Upper lobe of left lung (tissue), 6 donors: ENCODE measurements at regions not wholly inside any gene's neighbourhood (a gene's known extent, or its start where the extent isn't known, plus 50 kb on each side); places are given as distances from the start of the nearest gene placed in this dataset.
"Not testable (repeated sequence)": the region's sequence is repeated elsewhere in the genome, so short reads cannot be mapped to it uniquely, and the experiment has no call there.

Experiments
- ATAC-seq, 2 donors: fragments of 200-7000 bp; cut with Tn5 transposase; one replicate each; pipeline ENCODE4 v1.9.1; 2022; ENCODE audit warnings: mild to moderate bottlenecking in 2 of 2, moderate library complexity in 2 of 2; ENCODE audit not compliant: low FRiP score in 2 of 2
- DNase-seq, 2 donors: peaks; one replicate each; pipeline ENCODE4 v3.0.0-alpha.2; 2019 to 2020
- H3K27ac ChIP-seq, 4 donors: fragments of 200-600 bp; sonication (generic); one replicate each; pipeline ENCODE4 v1.5.1; 2016 to 2019
- H3K27me3 ChIP-seq, 4 donors: fragments of 200-600 bp; sonication (generic); one replicate each; pipeline ENCODE4 v1.5.1; 2017 to 2019
- H3K36me3 ChIP-seq, 4 donors: fragments of 200-600 bp; sonication (generic); one replicate each; pipeline ENCODE4 v1.5.1; 2016 to 2019
- H3K4me1 ChIP-seq, 4 donors: fragments of 200-600 bp; sonication (generic); one replicate each; pipeline ENCODE4 v1.5.1; 2018 to 2019
- H3K4me3 ChIP-seq, 4 donors: fragments of 200-600 bp; sonication (generic); one replicate each; pipeline ENCODE4 v1.5.1; 2017 to 2019; ENCODE audit warnings: mild to moderate bottlenecking in 2 of 4, moderate library complexity in 1 of 4
- H3K9me3 ChIP-seq, 4 donors: fragments of 200-600 bp; sonication (generic); one replicate each; pipeline ENCODE4 v1.5.1; 2018 to 2019
- EP300 ChIP-seq, 4 donors: sonication (generic); formaldehyde crosslinking; IDR thresholded peaks; one replicate each; pipeline ENCODE4 v1.5.1; 2017; ENCODE audit warnings: antibody characterized with exemption in 4 of 4, control low read depth in 2 of 4
- POLR2A ChIP-seq, 4 donors: fragments of 450-650 bp; IDR thresholded peaks; one replicate each; pipeline ENCODE4 v1.5.1; 2016 to 2017; ENCODE audit warnings: antibody characterized with exemption in 4 of 4, mild to moderate bottlenecking in 2 of 4
- POLR2AphosphoS5 ChIP-seq, 2 donors: sonication (generic); formaldehyde crosslinking; IDR thresholded peaks; one replicate each; pipeline ENCODE4 v1.5.1; 2017; ENCODE audit warnings: antibody characterized with exemption in 2 of 2
- WGBS, 2 donors: methylation state at CpG; one replicate each; pipeline ENCODE4 v1.1.5; 2017 to 2018; 5-methylcytosine and 5-hydroxymethylcytosine counted together
- TF ChIP-seq, protein P1 (sequence below), 6 experiments: fragments of 450-650 bp in 4 of 6; fragments of 200-600 bp in 2 of 6; sonication (generic) in 2 of 6; IDR thresholded peaks; one replicate each; pipeline ENCODE4 v1.5.1; 2016 to 2019; ENCODE audit warnings: antibody characterized with exemption in 6 of 6
- donor health status: DM: no; HTN: no; CAD: no; lungs with moderate emphysema.
- donor health status: DM: no; HTN: yes; CAD: no; lungs with severe emphysema.

DNA sequence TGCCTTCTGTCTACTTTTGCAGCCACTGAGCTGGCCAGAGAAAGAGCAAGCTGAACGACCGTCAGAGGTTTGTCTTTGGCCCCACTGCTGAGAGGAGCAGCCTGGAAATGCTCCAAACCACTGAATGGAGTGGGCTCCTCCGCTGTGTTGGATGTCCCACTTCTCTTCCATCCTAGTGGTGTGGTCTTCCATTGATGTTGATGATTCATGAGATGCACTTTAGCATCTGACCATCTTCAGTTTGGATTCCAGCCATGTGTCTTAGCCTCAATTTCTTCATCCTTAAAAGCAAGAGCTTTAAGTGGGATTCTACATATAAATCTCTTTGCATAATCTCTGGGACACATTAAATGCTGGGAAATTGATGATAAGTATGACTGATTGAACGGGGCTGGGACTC, 276.9 kb downstream of the SIPA1L2 start:
- ATAC-seq: peak in 1 of 2 donors; percentile 21
- 61 to 78% methylated on average over 4 of the region's 4 CpGs for WGBS, 2 donors
- no peak for DNase-seq

DNA sequence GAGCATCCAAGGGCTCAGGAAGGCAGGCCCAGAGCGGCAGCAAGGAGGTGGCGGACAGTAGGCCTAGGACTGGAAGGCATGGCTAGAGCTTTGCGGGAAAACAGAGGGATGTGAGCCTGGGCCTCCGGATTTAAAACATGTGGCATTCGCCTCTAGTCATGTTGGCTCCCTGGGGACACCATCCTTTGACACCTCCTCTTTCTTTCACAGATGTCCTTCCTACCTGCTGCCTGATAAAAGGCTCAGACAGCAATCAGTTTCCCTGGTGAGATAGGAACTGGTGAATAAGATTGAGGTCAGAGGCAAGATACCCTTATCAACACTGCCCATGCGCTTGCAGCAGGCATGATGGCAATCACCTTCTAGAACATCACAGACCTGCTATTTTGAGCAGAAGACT, 277.6 kb downstream of the SIPA1L2 start:
- Histone ChIP-seq H3K4me1 (no peaks in the 10 kb centered on the region), H3K4me3 (no peak overlapping the region), H3K36me3 (no peaks in the 10 kb centered on the region), H3K9me3 (no peaks in the 10 kb centered on the region), H3K27ac (no peak overlapping the region), H3K27me3 (no peaks in the 10 kb centered on the region)
- DNase-seq: no peak
- no peak for ATAC-seq
- WGBS, 2 donors: 90 to 95% methylated on average over 6 of the region's 6 CpGs
- TF ChIP-seq EP300 (IDR thresholded peaks at IDR 0.05): no peak
- TF ChIP-seq, protein P1, sequence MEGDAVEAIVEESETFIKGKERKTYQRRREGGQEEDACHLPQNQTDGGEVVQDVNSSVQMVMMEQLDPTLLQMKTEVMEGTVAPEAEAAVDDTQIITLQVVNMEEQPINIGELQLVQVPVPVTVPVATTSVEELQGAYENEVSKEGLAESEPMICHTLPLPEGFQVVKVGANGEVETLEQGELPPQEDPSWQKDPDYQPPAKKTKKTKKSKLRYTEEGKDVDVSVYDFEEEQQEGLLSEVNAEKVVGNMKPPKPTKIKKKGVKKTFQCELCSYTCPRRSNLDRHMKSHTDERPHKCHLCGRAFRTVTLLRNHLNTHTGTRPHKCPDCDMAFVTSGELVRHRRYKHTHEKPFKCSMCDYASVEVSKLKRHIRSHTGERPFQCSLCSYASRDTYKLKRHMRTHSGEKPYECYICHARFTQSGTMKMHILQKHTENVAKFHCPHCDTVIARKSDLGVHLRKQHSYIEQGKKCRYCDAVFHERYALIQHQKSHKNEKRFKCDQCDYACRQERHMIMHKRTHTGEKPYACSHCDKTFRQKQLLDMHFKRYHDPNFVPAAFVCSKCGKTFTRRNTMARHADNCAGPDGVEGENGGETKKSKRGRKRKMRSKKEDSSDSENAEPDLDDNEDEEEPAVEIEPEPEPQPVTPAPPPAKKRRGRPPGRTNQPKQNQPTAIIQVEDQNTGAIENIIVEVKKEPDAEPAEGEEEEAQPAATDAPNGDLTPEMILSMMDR (IDR thresholded peaks at IDR 0.05): no peak
- no peak for TF ChIP-seq POLR2AphosphoS5 (IDR thresholded peaks at IDR 0.05)
- no peak for TF ChIP-seq POLR2A (IDR thresholded peaks at IDR 0.05)

More for the DNA sequence above, 276.9 kb downstream of the SIPA1L2 start:
- no peaks in the 10 kb centered on the region for H3K9me3 ChIP-seq
- H3K27me3 ChIP-seq: no peaks in the 10 kb centered on the region
- TF ChIP-seq EP300 (IDR thresholded peaks at IDR 0.05): no peak
- TF ChIP-seq POLR2AphosphoS5 (IDR thresholded peaks at IDR 0.05): no peak
- TF ChIP-seq, protein P1 (IDR thresholded peaks at IDR 0.05): no peak
- no peak for TF ChIP-seq POLR2A (IDR thresholded peaks at IDR 0.05)
- H3K4me1 ChIP-seq: no peaks in the 10 kb centered on the region
- H3K4me3 ChIP-seq: no peak overlapping the region
- H3K27ac ChIP-seq: no peak overlapping the region
- no peaks in the 10 kb centered on the region for H3K36me3 ChIP-seq

DNA sequence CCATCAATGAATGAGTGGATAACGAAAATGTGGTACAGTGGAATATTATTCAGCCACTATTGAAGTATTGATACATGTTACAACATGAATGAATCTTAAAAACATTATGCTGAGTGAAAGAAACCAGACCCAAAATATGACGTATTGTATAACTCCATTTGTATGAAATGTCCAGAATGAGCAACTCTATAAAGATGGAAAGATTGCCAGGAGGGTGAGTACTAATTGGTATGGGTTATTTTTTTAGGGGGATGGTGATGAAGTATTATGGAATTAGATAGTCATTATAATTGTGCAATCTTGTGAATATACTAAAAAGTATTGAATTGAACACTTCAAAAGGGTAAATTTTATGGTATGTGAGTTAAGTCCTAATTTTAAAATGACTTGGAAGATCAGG, 278.6 kb downstream of the SIPA1L2 start:
- no peak overlapping the region for H3K27ac ChIP-seq
- H3K4me1 ChIP-seq: no peaks in the 10 kb centered on the region
- 91% methylated on average over 2 of the region's 2 CpGs for WGBS, 2 donors
- H3K9me3 ChIP-seq: no peaks in the 10 kb centered on the region
- no peaks in the 10 kb centered on the region for H3K36me3 ChIP-seq
- TF ChIP-seq POLR2A (IDR thresholded peaks at IDR 0.05) (no peak), POLR2AphosphoS5 (IDR thresholded peaks at IDR 0.05) (no peak), EP300 (IDR thresholded peaks at IDR 0.05) (no peak)
- TF ChIP-seq, protein P1 (IDR thresholded peaks at IDR 0.05): no peak
- ATAC-seq: no peak
- H3K27me3 ChIP-seq: no peaks in the 10 kb centered on the region
- no peak overlapping the region for H3K4me3 ChIP-seq
- DNase-seq: no peak

DNA sequence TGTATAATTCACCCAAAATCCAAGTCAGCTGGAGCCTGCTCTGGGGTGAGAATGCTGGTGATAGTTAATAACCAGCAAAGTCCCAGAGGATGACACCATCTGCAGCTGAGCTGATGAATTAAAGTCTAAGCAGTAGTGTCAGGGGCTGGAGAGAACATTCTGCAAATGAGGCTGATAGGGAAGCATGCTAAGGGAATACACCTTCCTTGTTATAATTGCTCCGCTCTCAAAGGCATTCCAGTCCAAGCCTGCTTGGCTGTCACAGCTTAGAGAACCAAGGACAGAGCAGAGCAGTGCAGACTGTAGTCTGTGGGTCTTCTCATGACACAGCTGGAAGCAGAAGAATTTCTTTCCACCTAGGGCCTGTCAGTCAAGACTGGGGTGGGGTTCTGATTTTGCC, 283.1 kb downstream of the SIPA1L2 start:
- Histone ChIP-seq H3K4me3 (no peak overlapping the region), H3K27ac (no peak overlapping the region), H3K36me3 (no peaks in the 10 kb centered on the region), H3K9me3 (no peaks in the 10 kb centered on the region), H3K4me1 (no peaks in the 10 kb centered on the region), H3K27me3 (no peaks in the 10 kb centered on the region)
- TF ChIP-seq EP300 (IDR thresholded peaks at IDR 0.05) (no peak), POLR2A (IDR thresholded peaks at IDR 0.05) (no peak), POLR2AphosphoS5 (IDR thresholded peaks at IDR 0.05) (no peak)
- TF ChIP-seq, protein P1 (IDR thresholded peaks at IDR 0.05): no peak
- no peak for ATAC-seq
- no peak for DNase-seq
- 90 to 100% methylated on average over 1 of the region's 1 CpG for WGBS, 2 donors

DNA sequence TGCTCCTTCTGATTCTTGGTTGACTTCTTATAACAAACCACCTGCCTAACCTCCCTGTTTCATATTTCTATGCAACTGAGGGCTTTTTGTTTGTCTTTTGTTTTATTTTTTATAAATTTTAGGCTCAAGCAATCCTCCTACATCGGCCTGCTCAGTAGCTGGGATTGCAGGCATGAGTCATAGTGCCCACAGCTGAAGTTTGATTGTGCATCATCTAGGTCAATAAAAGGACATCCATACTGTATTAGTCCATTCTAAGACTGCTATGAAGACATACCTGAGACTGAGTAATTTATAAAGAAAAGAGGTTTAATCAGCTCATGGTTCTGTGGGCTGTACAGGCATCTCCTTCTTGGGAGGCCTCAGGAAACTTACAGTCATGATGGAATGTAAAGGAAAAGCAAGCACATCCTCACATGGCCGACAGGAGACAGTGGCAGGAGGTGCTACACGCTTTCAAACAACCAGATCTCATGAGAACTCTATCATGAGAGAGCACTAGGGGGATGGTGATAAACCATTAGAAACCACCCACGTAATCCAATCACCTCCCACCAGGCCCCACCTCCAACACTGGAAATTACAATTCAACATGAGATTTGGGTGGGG, 285.0 kb downstream of the SIPA1L2 start:
- Histone ChIP-seq H3K4me3 (no peak overlapping the region), H3K27ac (no peak overlapping the region), H3K27me3 (no peaks in the 10 kb centered on the region), H3K36me3 (no peaks in the 10 kb centered on the region), H3K4me1 (no peaks in the 10 kb centered on the region), H3K9me3 (no peaks in the 10 kb centered on the region)
- ATAC-seq (no peak), DNase-seq (no peak)
- WGBS, 2 donors: 80 to 83% methylated on average over 4 of the region's 4 CpGs
- no peak for TF ChIP-seq EP300 (IDR thresholded peaks at IDR 0.05)
- no peak for TF ChIP-seq POLR2AphosphoS5 (IDR thresholded peaks at IDR 0.05)
- TF ChIP-seq, protein P1 (IDR thresholded peaks at IDR 0.05): no peak
- no peak for TF ChIP-seq POLR2A (IDR thresholded peaks at IDR 0.05)

DNA sequence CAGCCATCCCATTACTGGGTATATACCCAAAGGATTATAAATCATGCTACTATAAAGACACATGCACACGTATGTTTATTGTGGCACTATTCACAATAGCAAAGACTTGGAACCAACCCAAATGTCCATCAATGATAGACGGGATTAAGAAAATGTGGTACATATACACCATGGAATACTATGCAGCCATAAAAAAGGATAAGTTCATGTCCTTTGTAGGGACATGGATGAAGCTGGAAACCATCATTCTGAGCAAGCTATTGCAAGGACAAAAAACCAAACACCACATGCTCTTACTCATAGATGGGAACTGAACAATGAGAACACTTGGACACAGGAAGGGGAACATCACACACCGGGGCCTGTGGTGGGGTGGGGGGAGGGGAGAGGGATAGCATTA, 285.7 kb downstream of the SIPA1L2 start:
- H3K27ac ChIP-seq, ATAC-seq, DNase-seq, H3K36me3 ChIP-seq, H3K9me3 ChIP-seq, H3K4me3 ChIP-seq, H3K27me3 ChIP-seq, H3K4me1 ChIP-seq: not testable (repeated sequence)
- WGBS, 2 donors: 48 to 84% methylated on average over 3 of the region's 3 CpGs
